OCI-LY7 (cell line): ENCODE measurements at regions not wholly inside any gene's neighbourhood (a gene's known extent, or its start where the extent isn't known, plus 50 kb on each side); places are given as distances from the start of the nearest gene placed in this dataset.

ENCODE experiments used
- BruUV-seq: library from RNA; stranded (reverse); fragments of 400-500 nt; replicated peaks from 2 replicates; lab custom pipeline; 2021; lab: Mats Ljungman, UMichigan
- CTCF ChIA-PET: fragments of 300-600 bp; sonication (Branson Sonifier 250); formaldehyde crosslinking; loops from one replicate; lab custom pipeline; 2022; ENCODE audit warnings: antibody characterized with exemption; ENCODE audit not compliant: unreplicated experiment; lab: Charles Lee
- POLR2A ChIA-PET: fragments of 300-600 bp; sonication (Branson Sonifier 250); formaldehyde crosslinking; loops from one replicate; lab custom pipeline; 2022; ENCODE audit warnings: antibody characterized with exemption; lab: Charles Lee
- DNase-seq: peaks from one replicate; pipeline ENCODE4 v3.0.0-alpha.2; 2015; ENCODE audit warnings: low spot score
- H2AFZ ChIP-seq: fragments of 200-600 bp; sonication (generic), shearing (Covaris generic); 2 replicates; pipeline ENCODE4 v1.6.1; 2014; ENCODE audit warnings: mild to moderate bottlenecking, antibody characterized with exemption, low read length, moderate library complexity
- H3K27ac ChIP-seq: fragments of 200-600 bp; sonication (generic); 2 replicates; pipeline ENCODE4 v1.5.1; 2014; ENCODE audit warnings: mixed run types, low read depth, mild to moderate bottlenecking, moderate library complexity, low read length, inconsistent platforms; ENCODE audit not compliant: poor library complexity, severe bottlenecking
- H3K36me3 ChIP-seq: fragments of 200-600 bp; sonication (generic); 2 replicates; pipeline ENCODE4 v1.6.1; 2014; ENCODE audit warnings: mild to moderate bottlenecking, antibody characterized with exemption, low read length, moderate library complexity, mixed read lengths; ENCODE audit not compliant: insufficient read depth
- H3K4me1 ChIP-seq: fragments of 200-600 bp; sonication (generic); 2 replicates; pipeline ENCODE4 v1.5.1; 2014; ENCODE audit warnings: mild to moderate bottlenecking, low read length; ENCODE audit not compliant: insufficient read depth, poor library complexity, severe bottlenecking
- H3K4me2 ChIP-seq: fragments of 200-600 bp; sonication (generic); 2 replicates; pipeline ENCODE4 v1.6.1; 2014; ENCODE audit warnings: mild to moderate bottlenecking, low read length
- H3K4me3 ChIP-seq: fragments of 200-600 bp; sonication (generic); 2 replicates; pipeline ENCODE4 v1.5.1; 2014; ENCODE audit warnings: mild to moderate bottlenecking, low read depth, low read length; ENCODE audit not compliant: poor library complexity, severe bottlenecking
- H3K79me2 ChIP-seq: fragments of 200-600 bp; sonication (generic); 2 replicates; pipeline ENCODE4 v1.6.1; 2016; ENCODE audit warnings: low read depth, mild to moderate bottlenecking, low read length, moderate library complexity, mixed read lengths; ENCODE audit not compliant: insufficient read depth
- H3K9me2 ChIP-seq: fragments of 200-600 bp; sonication (generic); 2 replicates; pipeline ENCODE4 v1.6.1; 2016; ENCODE audit warnings: mild to moderate bottlenecking, low read length, mixed read lengths; ENCODE audit not compliant: insufficient read depth
- H3K9me3 ChIP-seq: fragments of 200-600 bp; sonication (generic); 2 replicates; pipeline ENCODE4 v1.6.1; 2014; ENCODE audit warnings: mild to moderate bottlenecking, mixed run types, low read length, mixed read lengths
- H4K20me1 ChIP-seq: fragments of 200-600 bp; sonication (generic); 2 replicates; pipeline ENCODE4 v1.6.1; 2014; ENCODE audit warnings: mild to moderate bottlenecking, antibody characterized with exemption, low read length, moderate library complexity, mixed read lengths; ENCODE audit not compliant: insufficient read depth
- CTCF ChIP-seq: fragments of 200-600 bp; sonication (generic); conservative IDR thresholded peaks from 2 replicates; pipeline ENCODE4 v1.5.1; 2014; ENCODE audit warnings: mild to moderate bottlenecking, antibody characterized with exemption, low read length, moderate library complexity, mixed read lengths
- EZH2phosphoT487 ChIP-seq: fragments of 200-600 bp; sonication (generic); IDR thresholded peaks from 2 replicates; pipeline ENCODE4 v1.6.1; 2018; ENCODE audit warnings: low read depth, borderline replicate concordance, mild to moderate bottlenecking, mixed run types, antibody characterized with exemption, low read length, moderate library complexity, mixed read lengths
- intact Hi-C: fragments of 100-400 bp; cut with micrococcal nuclease; formaldehyde crosslinking; loops from one replicate; pipeline ENCODE4 v1.10.0; 2022; ENCODE audit not compliant: unreplicated experiment

GRCh38 chr5:38656568-38656967 lies 100.1 kb upstream of the LIFR start:
- H3K9me3 ChIP-seq: no peaks in the 10 kb centered on the region
- TF ChIP-seq CTCF: no peak
- TF ChIP-seq EZH2phosphoT487: no peak
- no peaks in the 10 kb centered on the region for H3K79me2 ChIP-seq
- ChIA-PET POLR2A (interaction anchor here (0.5 to 1.4 kb wide), 2 partner anchors 11 to 1338 kb away, joined by 3 read pairs; no protein-coding TSS in a partner anchor), CTCF (no interaction called here)
- H3K27ac ChIP-seq: no peak overlapping the region
- H3K4me2 ChIP-seq: no peak overlapping the region
- no peaks in the 10 kb centered on the region for H3K9me2 ChIP-seq
- no peaks in the 10 kb centered on the region for H4K20me1 ChIP-seq
- BruUV-seq: no TSS peak
- H3K4me1 ChIP-seq: no peaks in the 10 kb centered on the region
- H3K36me3 ChIP-seq: no peaks in the 10 kb centered on the region
- intact Hi-C loops: no loop called here
- H3K4me3 ChIP-seq: no peak overlapping the region
- no peak overlapping the region for H2AFZ ChIP-seq
- DNase-seq: no peak

- H4K20me1 ChIP-seq: no peaks in the 10 kb centered on the region
- H2AFZ ChIP-seq: no peak overlapping the region
- H3K4me1 ChIP-seq: no peaks in the 10 kb centered on the region
- H3K9me3 ChIP-seq: no peaks in the 10 kb centered on the region
- POLR2A ChIA-PET: interaction anchor here (0.5 to 1.4 kb wide), 2 partner anchors 11 to 1338 kb away, joined by 3 read pairs; no protein-coding TSS in a partner anchor
- no peaks in the 10 kb centered on the region for H3K36me3 ChIP-seq
- intact Hi-C loops: no loop called here
- H3K79me2 ChIP-seq: no peaks in the 10 kb centered on the region
- no peak for TF ChIP-seq CTCF
- TF ChIP-seq EZH2phosphoT487: no peak
- H3K4me3 ChIP-seq: no peak overlapping the region
- no TSS peak for BruUV-seq
- no peaks in the 10 kb centered on the region for H3K9me2 ChIP-seq
- H3K27ac ChIP-seq: no peak overlapping the region
- CTCF ChIA-PET: no interaction called here
- DNase-seq: no peak
- no peak overlapping the region for H3K4me2 ChIP-seq
These were observed 100.6 kb upstream of the LIFR start for GRCh38 chr5:38657020-38657419.

DNA sequence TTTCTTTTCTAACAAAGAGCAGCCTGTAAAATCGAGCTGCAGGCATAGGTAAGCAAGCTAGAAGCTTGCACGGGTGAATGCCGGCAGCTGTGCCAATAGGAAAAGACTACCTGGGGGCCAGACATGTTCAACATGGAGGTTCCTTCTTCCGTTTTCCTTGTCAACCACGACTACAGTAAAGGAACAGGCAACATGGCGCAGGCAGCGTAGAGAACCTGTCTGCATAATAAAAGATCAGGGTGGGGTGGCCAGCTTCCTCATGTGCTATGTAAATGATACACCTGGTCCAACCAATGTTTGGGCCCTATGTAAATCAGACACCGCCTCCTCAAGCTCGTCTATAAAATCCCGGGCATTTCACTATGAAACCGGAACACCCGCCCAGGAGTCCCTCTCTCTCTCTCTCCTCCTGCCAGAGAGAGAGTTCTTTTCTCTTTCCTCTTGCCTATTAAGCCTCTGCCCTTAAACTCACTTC lies 103.8 kb upstream of the LIFR start:
- Histone ChIP-seq H3K4me1 (no peaks in the 10 kb centered on the region), H3K4me3 (no peak overlapping the region), H3K9me3 (no peaks in the 10 kb centered on the region), H3K79me2 (no peaks in the 10 kb centered on the region), H3K9me2 (no peaks in the 10 kb centered on the region), H4K20me1 (no peaks in the 10 kb centered on the region), H3K4me2 (no peak overlapping the region), H3K27ac (no peak overlapping the region), H3K36me3 (no peaks in the 10 kb centered on the region), H2AFZ (no peak overlapping the region)
- DNase-seq: no peak
- ChIA-PET CTCF (interaction anchor here (0.9 kb wide), 1 partner anchor 218 kb away, joined by 3 read pairs; no protein-coding TSS in a partner anchor), POLR2A (interaction anchor here (0.6 kb wide), 2 partner anchors 36 to 37 kb away, joined by 3 to 4 read pairs; no protein-coding TSS in a partner anchor)
- TF ChIP-seq EZH2phosphoT487: no peak
- intact Hi-C loops: no loop called here
- no TSS peak for BruUV-seq
